OCI-LY7 (cell line): ENCODE measurements at regions not wholly inside any gene's neighbourhood (a gene's known extent, or its start where the extent isn't known, plus 50 kb on each side); places are given as distances from the start of the nearest gene placed in this dataset.

Experiments used
- BruUV-seq: library from RNA; stranded (reverse); fragments of 400-500 nt; replicated peaks from 2 replicates; lab custom pipeline; 2021; lab: Mats Ljungman, UMichigan
- CTCF ChIA-PET: fragments of 300-600 bp; sonication (Branson Sonifier 250); formaldehyde crosslinking; loops from one replicate; lab custom pipeline; 2022; ENCODE audit warnings: antibody characterized with exemption; ENCODE audit not compliant: unreplicated experiment; lab: Charles Lee
- POLR2A ChIA-PET: fragments of 300-600 bp; sonication (Branson Sonifier 250); formaldehyde crosslinking; loops from one replicate; lab custom pipeline; 2022; ENCODE audit warnings: antibody characterized with exemption; lab: Charles Lee
- DNase-seq: peaks from one replicate; pipeline ENCODE4 v3.0.0-alpha.2; 2015; ENCODE audit warnings: low spot score
- H2AFZ ChIP-seq: fragments of 200-600 bp; sonication (generic), shearing (Covaris generic); 2 replicates; pipeline ENCODE4 v1.6.1; 2014; ENCODE audit warnings: mild to moderate bottlenecking, antibody characterized with exemption, low read length, moderate library complexity
- H3K27ac ChIP-seq: fragments of 200-600 bp; sonication (generic); 2 replicates; pipeline ENCODE4 v1.5.1; 2014; ENCODE audit warnings: mixed run types, low read depth, mild to moderate bottlenecking, moderate library complexity, low read length, inconsistent platforms; ENCODE audit not compliant: poor library complexity, severe bottlenecking
- H3K36me3 ChIP-seq: fragments of 200-600 bp; sonication (generic); 2 replicates; pipeline ENCODE4 v1.6.1; 2014; ENCODE audit warnings: mild to moderate bottlenecking, antibody characterized with exemption, low read length, moderate library complexity, mixed read lengths; ENCODE audit not compliant: insufficient read depth
- H3K4me1 ChIP-seq: fragments of 200-600 bp; sonication (generic); 2 replicates; pipeline ENCODE4 v1.5.1; 2014; ENCODE audit warnings: mild to moderate bottlenecking, low read length; ENCODE audit not compliant: insufficient read depth, poor library complexity, severe bottlenecking
- H3K4me2 ChIP-seq: fragments of 200-600 bp; sonication (generic); 2 replicates; pipeline ENCODE4 v1.6.1; 2014; ENCODE audit warnings: mild to moderate bottlenecking, low read length
- H3K4me3 ChIP-seq: fragments of 200-600 bp; sonication (generic); 2 replicates; pipeline ENCODE4 v1.5.1; 2014; ENCODE audit warnings: mild to moderate bottlenecking, low read depth, low read length; ENCODE audit not compliant: poor library complexity, severe bottlenecking
- H3K79me2 ChIP-seq: fragments of 200-600 bp; sonication (generic); 2 replicates; pipeline ENCODE4 v1.6.1; 2016; ENCODE audit warnings: low read depth, mild to moderate bottlenecking, low read length, moderate library complexity, mixed read lengths; ENCODE audit not compliant: insufficient read depth
- H3K9me2 ChIP-seq: fragments of 200-600 bp; sonication (generic); 2 replicates; pipeline ENCODE4 v1.6.1; 2016; ENCODE audit warnings: mild to moderate bottlenecking, low read length, mixed read lengths; ENCODE audit not compliant: insufficient read depth
- H3K9me3 ChIP-seq: fragments of 200-600 bp; sonication (generic); 2 replicates; pipeline ENCODE4 v1.6.1; 2014; ENCODE audit warnings: mild to moderate bottlenecking, mixed run types, low read length, mixed read lengths
- H4K20me1 ChIP-seq: fragments of 200-600 bp; sonication (generic); 2 replicates; pipeline ENCODE4 v1.6.1; 2014; ENCODE audit warnings: mild to moderate bottlenecking, antibody characterized with exemption, low read length, moderate library complexity, mixed read lengths; ENCODE audit not compliant: insufficient read depth
- EZH2phosphoT487 ChIP-seq: fragments of 200-600 bp; sonication (generic); IDR thresholded peaks from 2 replicates; pipeline ENCODE4 v1.6.1; 2018; ENCODE audit warnings: low read depth, borderline replicate concordance, mild to moderate bottlenecking, mixed run types, antibody characterized with exemption, low read length, moderate library complexity, mixed read lengths
- intact Hi-C: fragments of 100-400 bp; cut with micrococcal nuclease; formaldehyde crosslinking; loops from one replicate; pipeline ENCODE4 v1.10.0; 2022; ENCODE audit not compliant: unreplicated experiment
- TF ChIP-seq, protein P1 (sequence below): fragments of 200-600 bp; sonication (generic); conservative IDR thresholded peaks from 2 replicates; pipeline ENCODE4 v1.5.1; 2014; ENCODE audit warnings: mild to moderate bottlenecking, antibody characterized with exemption, low read length, moderate library complexity, mixed read lengths

DNA sequence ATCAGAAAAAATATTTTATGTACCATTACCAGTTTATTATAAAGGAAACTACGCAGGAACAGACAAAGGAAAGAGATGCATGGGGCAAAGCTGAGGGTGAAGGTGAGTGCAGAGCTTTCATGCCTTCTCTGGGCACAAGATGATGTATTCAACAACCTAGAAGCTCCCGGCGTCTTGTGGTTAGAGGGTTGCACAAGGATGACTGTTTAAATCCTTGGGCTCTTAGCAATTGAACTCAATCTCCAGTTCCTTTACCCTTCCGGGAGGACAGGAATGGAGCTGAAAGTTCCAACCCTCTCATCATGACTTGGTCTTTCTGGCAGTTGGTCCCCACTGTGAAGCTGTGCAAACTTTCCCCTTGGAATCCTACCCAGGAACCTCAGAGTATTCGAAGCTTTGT is 542.0 kb downstream of the EPHA3 start:
- no peaks in the 10 kb centered on the region for H3K79me2 ChIP-seq
- TF ChIP-seq EZH2phosphoT487: no peak
- TF ChIP-seq, protein P1, sequence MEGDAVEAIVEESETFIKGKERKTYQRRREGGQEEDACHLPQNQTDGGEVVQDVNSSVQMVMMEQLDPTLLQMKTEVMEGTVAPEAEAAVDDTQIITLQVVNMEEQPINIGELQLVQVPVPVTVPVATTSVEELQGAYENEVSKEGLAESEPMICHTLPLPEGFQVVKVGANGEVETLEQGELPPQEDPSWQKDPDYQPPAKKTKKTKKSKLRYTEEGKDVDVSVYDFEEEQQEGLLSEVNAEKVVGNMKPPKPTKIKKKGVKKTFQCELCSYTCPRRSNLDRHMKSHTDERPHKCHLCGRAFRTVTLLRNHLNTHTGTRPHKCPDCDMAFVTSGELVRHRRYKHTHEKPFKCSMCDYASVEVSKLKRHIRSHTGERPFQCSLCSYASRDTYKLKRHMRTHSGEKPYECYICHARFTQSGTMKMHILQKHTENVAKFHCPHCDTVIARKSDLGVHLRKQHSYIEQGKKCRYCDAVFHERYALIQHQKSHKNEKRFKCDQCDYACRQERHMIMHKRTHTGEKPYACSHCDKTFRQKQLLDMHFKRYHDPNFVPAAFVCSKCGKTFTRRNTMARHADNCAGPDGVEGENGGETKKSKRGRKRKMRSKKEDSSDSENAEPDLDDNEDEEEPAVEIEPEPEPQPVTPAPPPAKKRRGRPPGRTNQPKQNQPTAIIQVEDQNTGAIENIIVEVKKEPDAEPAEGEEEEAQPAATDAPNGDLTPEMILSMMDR: no peak
- no peaks in the 10 kb centered on the region for H3K9me2 ChIP-seq
- H3K36me3 ChIP-seq: no peaks in the 10 kb centered on the region
- no peaks in the 10 kb centered on the region for H3K9me3 ChIP-seq
- no TSS peak for BruUV-seq
- H3K4me3 ChIP-seq: no peak overlapping the region
- no peak overlapping the region for H2AFZ ChIP-seq
- ChIA-PET POLR2A (interaction anchor here (1.1 kb wide), 1 partner anchor 274 kb away, joined by 3 read pairs; no protein-coding TSS in a partner anchor), CTCF (no interaction called here)
- no peak overlapping the region for H3K4me2 ChIP-seq
- no peak for DNase-seq
- H3K4me1 ChIP-seq: no peaks in the 10 kb centered on the region
- intact Hi-C loops: no loop called here
- H4K20me1 ChIP-seq: no peaks in the 10 kb centered on the region
- H3K27ac ChIP-seq: no peak overlapping the region

DNA sequence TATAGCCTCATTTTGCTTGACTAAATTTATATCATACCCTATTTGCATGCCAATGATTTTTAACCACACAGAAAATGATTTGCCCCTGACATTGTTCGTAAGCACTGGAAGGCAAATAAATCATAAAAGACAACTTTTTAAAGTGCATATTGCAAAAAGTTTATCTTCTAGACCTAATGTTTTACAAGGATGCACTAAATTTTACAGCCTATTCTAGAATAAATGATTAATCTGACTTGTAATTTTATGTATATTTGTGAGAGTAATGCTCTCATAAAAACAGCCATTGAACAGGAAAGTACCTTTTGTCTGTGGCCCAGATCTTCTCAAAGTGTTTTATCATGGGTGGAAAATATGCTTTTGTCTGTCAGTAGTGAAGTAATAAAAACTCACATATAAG is 546.6 kb downstream of the EPHA3 start:
- H2AFZ ChIP-seq: no peak overlapping the region
- TF ChIP-seq EZH2phosphoT487: no peak
- TF ChIP-seq, protein P1: no peak
- H3K36me3 ChIP-seq: no peaks in the 10 kb centered on the region
- POLR2A ChIA-PET: no interaction called here
- CTCF ChIA-PET: no interaction called here
- H3K27ac ChIP-seq: no peak overlapping the region
- no peak overlapping the region for H3K4me3 ChIP-seq
- H4K20me1 ChIP-seq: no peaks in the 10 kb centered on the region
- H3K4me1 ChIP-seq: no peaks in the 10 kb centered on the region
- DNase-seq: no peak
- BruUV-seq: no TSS peak
- no peaks in the 10 kb centered on the region for H3K9me3 ChIP-seq
- no peaks in the 10 kb centered on the region for H3K79me2 ChIP-seq
- no peaks in the 10 kb centered on the region for H3K9me2 ChIP-seq
- intact Hi-C loops: no loop called here
- H3K4me2 ChIP-seq: no peak overlapping the region

DNA sequence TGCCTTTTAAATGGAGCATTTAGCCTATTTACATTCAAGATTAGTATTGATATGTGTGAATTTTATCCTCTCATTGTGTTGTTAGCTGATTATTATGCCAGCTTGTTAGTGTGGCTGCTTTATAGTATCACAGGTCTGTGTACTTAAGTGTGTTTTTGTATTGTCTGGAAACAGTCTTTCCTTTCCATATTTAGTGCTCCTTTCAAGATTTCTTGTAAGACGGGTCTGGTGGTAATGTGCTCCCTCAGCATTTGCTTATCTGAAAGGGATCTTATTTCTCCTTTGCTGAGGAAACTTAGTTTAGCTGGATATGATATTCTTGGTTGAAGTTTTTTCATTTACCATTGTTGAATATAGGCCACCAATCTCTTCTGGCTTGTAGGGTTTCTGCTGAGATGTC is 549.0 kb downstream of the EPHA3 start:
- no peak overlapping the region for H2AFZ ChIP-seq
- no peaks in the 10 kb centered on the region for H3K79me2 ChIP-seq
- no peaks in the 10 kb centered on the region for H3K9me3 ChIP-seq
- H3K4me3 ChIP-seq: no peak overlapping the region
- no peak for DNase-seq
- CTCF ChIA-PET: no interaction called here
- no peaks in the 10 kb centered on the region for H3K4me1 ChIP-seq
- no peaks in the 10 kb centered on the region for H3K36me3 ChIP-seq
- intact Hi-C loops: no loop called here
- no peak overlapping the region for H3K4me2 ChIP-seq
- no TSS peak for BruUV-seq
- no peaks in the 10 kb centered on the region for H3K9me2 ChIP-seq
- TF ChIP-seq EZH2phosphoT487: no peak
- TF ChIP-seq, protein P1: no peak
- no peak overlapping the region for H3K27ac ChIP-seq
- POLR2A ChIA-PET: no interaction called here
- H4K20me1 ChIP-seq: no peaks in the 10 kb centered on the region
